ENCODE measurements at regions not wholly inside any gene's neighbourhood (a gene's known extent, or its start where the extent isn't known, plus 50 kb on each side); places are given as distances from the start of the nearest gene placed in this dataset.

DNA sequence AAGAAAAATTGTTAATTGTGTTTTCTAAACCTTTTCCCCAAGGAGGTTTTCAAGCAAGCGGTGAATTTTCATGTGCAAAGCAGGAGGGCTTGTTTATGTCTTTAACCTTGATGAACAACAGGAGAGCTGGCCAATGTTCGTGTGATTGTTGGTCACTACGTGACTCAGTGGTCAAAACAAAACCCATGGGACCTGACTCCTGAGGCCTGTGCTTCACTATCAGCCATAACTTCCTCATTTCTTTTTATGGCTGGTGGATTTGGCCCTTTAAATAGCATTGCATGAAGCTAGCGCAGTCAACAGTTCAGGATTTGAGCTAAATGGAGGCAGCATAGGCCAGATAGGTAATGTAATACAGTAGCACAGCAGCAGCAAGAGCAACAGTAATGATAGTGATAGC lies 80.5 kb downstream of the MID1IP1 start:
- TF ChIP-seq CTCF (tag by site-specific recombination; IDR thresholded peaks at IDR 0.05) = no peak
- TF ChIP-seq REST (tag by site-specific recombination; IDR thresholded peaks at IDR 0.05) = no peak
- no peak for TF ChIP-seq KLF8 (tag by site-specific recombination; IDR thresholded peaks at IDR 0.05)
- TF ChIP-seq PATZ1 (tag by site-specific recombination; IDR thresholded peaks at IDR 0.05) = no peak
- no peak for TF ChIP-seq GLIS1 (tag by site-specific recombination; IDR thresholded peaks at IDR 0.05)
- TF ChIP-seq ZNF184 (tag by site-specific recombination; IDR thresholded peaks at IDR 0.05) = no peak
- TF ChIP-seq ZNF645 (tag by site-specific recombination; IDR thresholded peaks at IDR 0.05) = no peak
- no peak for TF ChIP-seq ZSCAN5A (tag by site-specific recombination; IDR thresholded peaks at IDR 0.05)
- no peak for TF ChIP-seq ZNF121 (tag by site-specific recombination; IDR thresholded peaks at IDR 0.05)
- no peak for TF ChIP-seq ZNF24 (tag by site-specific recombination; IDR thresholded peaks at IDR 0.05)
- TF ChIP-seq PRDM1 (tag by site-specific recombination; IDR thresholded peaks at IDR 0.05) = no peak

Data from HEK293 (cell line).